ENCODE measurements at regions not wholly inside any gene's neighbourhood (a gene's known extent, or its start where the extent isn't known, plus 50 kb on each side); places are given as distances from the start of the nearest gene placed in this dataset.
"Not testable (repeated sequence)": the region's sequence is repeated elsewhere in the genome, so short reads cannot be mapped to it uniquely, and the experiment has no call there.

- not testable (repeated sequence) for TF ChIP-seq SIN3A (IDR thresholded peaks at IDR 0.05; ENCODE audit: borderline replicate concordance, insufficient read depth, low read depth, low read length); REST (IDR thresholded peaks at IDR 0.05; ENCODE audit: insufficient read depth in 1 of 2, low read depth in 2 of 2, low read length in 1 of 2); POLR2AphosphoS5 (IDR thresholded peaks at IDR 0.05; ENCODE audit: low read depth, low read length); TCF7L2 (IDR thresholded peaks at IDR 0.05; ENCODE audit: low read depth, low read length)
- TF ChIP-seq, protein P1, sequence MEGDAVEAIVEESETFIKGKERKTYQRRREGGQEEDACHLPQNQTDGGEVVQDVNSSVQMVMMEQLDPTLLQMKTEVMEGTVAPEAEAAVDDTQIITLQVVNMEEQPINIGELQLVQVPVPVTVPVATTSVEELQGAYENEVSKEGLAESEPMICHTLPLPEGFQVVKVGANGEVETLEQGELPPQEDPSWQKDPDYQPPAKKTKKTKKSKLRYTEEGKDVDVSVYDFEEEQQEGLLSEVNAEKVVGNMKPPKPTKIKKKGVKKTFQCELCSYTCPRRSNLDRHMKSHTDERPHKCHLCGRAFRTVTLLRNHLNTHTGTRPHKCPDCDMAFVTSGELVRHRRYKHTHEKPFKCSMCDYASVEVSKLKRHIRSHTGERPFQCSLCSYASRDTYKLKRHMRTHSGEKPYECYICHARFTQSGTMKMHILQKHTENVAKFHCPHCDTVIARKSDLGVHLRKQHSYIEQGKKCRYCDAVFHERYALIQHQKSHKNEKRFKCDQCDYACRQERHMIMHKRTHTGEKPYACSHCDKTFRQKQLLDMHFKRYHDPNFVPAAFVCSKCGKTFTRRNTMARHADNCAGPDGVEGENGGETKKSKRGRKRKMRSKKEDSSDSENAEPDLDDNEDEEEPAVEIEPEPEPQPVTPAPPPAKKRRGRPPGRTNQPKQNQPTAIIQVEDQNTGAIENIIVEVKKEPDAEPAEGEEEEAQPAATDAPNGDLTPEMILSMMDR (IDR thresholded peaks at IDR 0.05): not testable (repeated sequence)
Measured at GRCh38 chrX:124181515-124181914, 150.9 kb upstream of the TEX13D start.
